GM23338 (cell line): ENCODE measurements at regions not wholly inside any gene's neighbourhood (a gene's known extent, or its start where the extent isn't known, plus 50 kb on each side); places are given as distances from the start of the nearest gene placed in this dataset.

Experiments used
- CREB1 ChIP-seq: fragments of 250-450 bp; sonication (Bioruptor Pico); IDR thresholded peaks from 2 replicates; pipeline ENCODE4 v1.5.0; 2020; ENCODE audit warnings: low read depth, mild to moderate bottlenecking, moderate library complexity
- CTCF ChIP-seq, 2 experiments: fragments of 200-600 bp in 1 of 2; sonication (generic) in 1 of 2; conservative IDR thresholded peaks; 2 replicates each; pipeline versions ENCODE4 v1.5.1 to v1.6.1; 2016 to 2017; ENCODE audit warnings: antibody characterized with exemption in 2 of 2, low read depth in 2 of 2, mild to moderate bottlenecking in 2 of 2, moderate library complexity in 1 of 2
- EZH2 ChIP-seq: fragments of 200-600 bp; sonication (generic); IDR thresholded peaks from one replicate; pipeline ENCODE4 v1.8.0; 2017; ENCODE audit warnings: antibody characterized with exemption, mild to moderate bottlenecking, low read depth; ENCODE audit not compliant: unreplicated experiment
- EZH2phosphoT487 ChIP-seq: fragments of 200-600 bp; sonication (generic); IDR thresholded peaks from one replicate; pipeline ENCODE4 v1.8.1; 2018; ENCODE audit warnings: antibody characterized with exemption; ENCODE audit not compliant: unreplicated experiment
- JUNB ChIP-seq: IDR thresholded peaks from one replicate; pipeline ENCODE4 v1.6.1; 2016; ENCODE audit warnings: antibody characterized with exemption; ENCODE audit not compliant: unreplicated experiment
- POLR2AphosphoS5 ChIP-seq: IDR thresholded peaks from 2 replicates; pipeline ENCODE4 v1.6.1; 2016; ENCODE audit warnings: antibody characterized with exemption, low read depth
- STAT1 ChIP-seq: IDR thresholded peaks from one replicate; pipeline ENCODE4 v1.6.1; 2016; ENCODE audit warnings: antibody characterized with exemption; ENCODE audit not compliant: unreplicated experiment
- ZNF331 ChIP-seq: fragments of 250-450 bp; sonication (Bioruptor Pico); IDR thresholded peaks from 2 replicates; pipeline ENCODE4 v1.5.0; 2020; ENCODE audit warnings: low read depth, mild to moderate bottlenecking, moderate library complexity
- ZNF462 ChIP-seq: fragments of 250-450 bp; sonication (Bioruptor Pico); IDR thresholded peaks from 2 replicates; pipeline ENCODE4 v1.5.0; 2020; ENCODE audit warnings: mild to moderate bottlenecking, moderate library complexity
- TF ChIP-seq, protein P1 (sequence below): IDR thresholded peaks from 2 replicates; pipeline ENCODE4 v1.6.1; 2016; ENCODE audit warnings: antibody characterized with exemption
- TF ChIP-seq, protein P2 (sequence below): IDR thresholded peaks from one replicate; pipeline ENCODE4 v1.6.1; 2018; ENCODE audit warnings: antibody characterized with exemption; ENCODE audit not compliant: unreplicated experiment

DNA sequence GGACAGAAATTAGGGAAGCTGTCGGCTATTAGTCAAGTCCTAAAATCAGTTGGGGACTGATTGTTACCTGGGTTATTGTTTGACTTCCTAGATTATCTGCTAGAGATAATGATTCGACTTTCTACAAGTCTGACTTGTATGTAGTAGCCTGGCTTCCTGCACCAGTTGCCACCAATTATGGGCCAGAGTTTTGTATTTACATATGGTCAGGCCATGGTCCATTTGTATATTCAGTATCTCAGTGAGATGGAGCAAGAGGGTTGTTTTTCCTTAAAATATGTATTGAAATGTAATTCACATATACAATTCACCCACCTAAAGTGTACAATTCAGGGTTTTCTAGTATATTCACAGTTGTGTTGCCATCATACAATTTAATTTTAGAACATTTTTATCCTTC, 130.6 kb upstream of the PHACTR3 start:
- TF ChIP-seq EZH2 (no peak), EZH2phosphoT487 (no peak), POLR2AphosphoS5 (no peak), CTCF (conservative IDR thresholded peaks at IDR 0.05; ENCODE audit: low read depth in 2 of 2) (no peak), JUNB (no peak), STAT1 (no peak), ZNF462 (CRISPR knock-in tag) (no peak), CREB1 (CRISPR knock-in tag) (no peak), ZNF331 (CRISPR knock-in tag) (no peak)
- TF ChIP-seq, protein P1, sequence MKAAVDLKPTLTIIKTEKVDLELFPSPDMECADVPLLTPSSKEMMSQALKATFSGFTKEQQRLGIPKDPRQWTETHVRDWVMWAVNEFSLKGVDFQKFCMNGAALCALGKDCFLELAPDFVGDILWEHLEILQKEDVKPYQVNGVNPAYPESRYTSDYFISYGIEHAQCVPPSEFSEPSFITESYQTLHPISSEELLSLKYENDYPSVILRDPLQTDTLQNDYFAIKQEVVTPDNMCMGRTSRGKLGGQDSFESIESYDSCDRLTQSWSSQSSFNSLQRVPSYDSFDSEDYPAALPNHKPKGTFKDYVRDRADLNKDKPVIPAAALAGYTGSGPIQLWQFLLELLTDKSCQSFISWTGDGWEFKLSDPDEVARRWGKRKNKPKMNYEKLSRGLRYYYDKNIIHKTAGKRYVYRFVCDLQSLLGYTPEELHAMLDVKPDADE: no peak
- TF ChIP-seq, protein P2, sequence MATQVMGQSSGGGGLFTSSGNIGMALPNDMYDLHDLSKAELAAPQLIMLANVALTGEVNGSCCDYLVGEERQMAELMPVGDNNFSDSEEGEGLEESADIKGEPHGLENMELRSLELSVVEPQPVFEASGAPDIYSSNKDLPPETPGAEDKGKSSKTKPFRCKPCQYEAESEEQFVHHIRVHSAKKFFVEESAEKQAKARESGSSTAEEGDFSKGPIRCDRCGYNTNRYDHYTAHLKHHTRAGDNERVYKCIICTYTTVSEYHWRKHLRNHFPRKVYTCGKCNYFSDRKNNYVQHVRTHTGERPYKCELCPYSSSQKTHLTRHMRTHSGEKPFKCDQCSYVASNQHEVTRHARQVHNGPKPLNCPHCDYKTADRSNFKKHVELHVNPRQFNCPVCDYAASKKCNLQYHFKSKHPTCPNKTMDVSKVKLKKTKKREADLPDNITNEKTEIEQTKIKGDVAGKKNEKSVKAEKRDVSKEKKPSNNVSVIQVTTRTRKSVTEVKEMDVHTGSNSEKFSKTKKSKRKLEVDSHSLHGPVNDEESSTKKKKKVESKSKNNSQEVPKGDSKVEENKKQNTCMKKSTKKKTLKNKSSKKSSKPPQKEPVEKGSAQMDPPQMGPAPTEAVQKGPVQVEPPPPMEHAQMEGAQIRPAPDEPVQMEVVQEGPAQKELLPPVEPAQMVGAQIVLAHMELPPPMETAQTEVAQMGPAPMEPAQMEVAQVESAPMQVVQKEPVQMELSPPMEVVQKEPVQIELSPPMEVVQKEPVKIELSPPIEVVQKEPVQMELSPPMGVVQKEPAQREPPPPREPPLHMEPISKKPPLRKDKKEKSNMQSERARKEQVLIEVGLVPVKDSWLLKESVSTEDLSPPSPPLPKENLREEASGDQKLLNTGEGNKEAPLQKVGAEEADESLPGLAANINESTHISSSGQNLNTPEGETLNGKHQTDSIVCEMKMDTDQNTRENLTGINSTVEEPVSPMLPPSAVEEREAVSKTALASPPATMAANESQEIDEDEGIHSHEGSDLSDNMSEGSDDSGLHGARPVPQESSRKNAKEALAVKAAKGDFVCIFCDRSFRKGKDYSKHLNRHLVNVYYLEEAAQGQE: no peak
